ENCODE measurements at regions not wholly inside any gene's neighbourhood (a gene's known extent, or its start where the extent isn't known, plus 50 kb on each side); places are given as distances from the start of the nearest gene placed in this dataset.

- H3K9ac ChIP-seq (ENCODE audit: extremely low read depth, insufficient read length, low read length): no peak overlapping the region
- peak overlapping the region; percentile 30 for H2BK20ac ChIP-seq (ENCODE audit: low read depth, low read length, poor library complexity, severe bottlenecking)
- H4K91ac ChIP-seq (ENCODE audit: insufficient read length, low read depth, low read length): no peak overlapping the region
- no peak overlapping the region for H4K5ac ChIP-seq (ENCODE audit: insufficient read length, low read depth, low read length)
- no peak overlapping the region for H3K18ac ChIP-seq (ENCODE audit: insufficient read length, low read depth, low read length)
- H3K4ac ChIP-seq (ENCODE audit: low read depth, low read length): no peak overlapping the region
- no peak overlapping the region for H2BK12ac ChIP-seq (ENCODE audit: insufficient read length, low read depth, low read length)
- peaks cover 9% of the 10 kb centered on the region; the same call in 1 of the 2 replicates for H3K4me1 ChIP-seq (ENCODE audit: insufficient read depth, low read length)
- Mint-ChIP-seq H3K9me3 (peaks cover 0 to 2% of the 10 kb centered on the region in 2 experiments; a peak in 3 of 5 replicates), H3K36me3 (ENCODE audit: insufficient read depth in 1 of 3, low read depth in 3 of 3) (peaks cover 2 to 21% (median 6%) of the 10 kb centered on the region in 3 experiments; a peak in 5 of 7 replicates), H3K27me3 (ENCODE audit: low read depth) (no peaks in the 10 kb centered on the region; the same call in 1 of the 2 replicates), H3K4me3 (no peak overlapping the region), H3K4me1 (peaks cover 58 to 67% of the 10 kb centered on the region in 2 experiments), H3K27ac (peak overlapping the region; percentile 59 to 87 (median 85); a peak in 6 of 7 replicates)
- no peak overlapping the region for H3K4me2 ChIP-seq (ENCODE audit: insufficient read depth, insufficient read length, low read length)
- H4K20me1 ChIP-seq (ENCODE audit: control insufficient read depth, insufficient read depth, insufficient read length): no peaks in the 10 kb centered on the region
- H4K8ac ChIP-seq (replicated peaks; ENCODE audit: insufficient read length, low read depth, low read length): no peak overlapping the region
- no peaks in the 10 kb centered on the region for H3K27me3 ChIP-seq (ENCODE audit: insufficient read depth, low read length)
- TF ChIP-seq CTCF (conservative IDR thresholded peaks at IDR 0.05): no peak
- H3K56ac ChIP-seq (ENCODE audit: insufficient read length, low read depth, low read length): no peak overlapping the region
- DNase-seq: no peak
- no peaks in the 10 kb centered on the region for H3K79me2 ChIP-seq (ENCODE audit: insufficient read depth, low read length)
- H2BK120ac ChIP-seq (ENCODE audit: low read depth, low read length, poor library complexity, severe bottlenecking): no peak overlapping the region
- H2BK15ac ChIP-seq (ENCODE audit: low read depth, low read length): no peak overlapping the region
- H3K14ac ChIP-seq (ENCODE audit: insufficient read depth, low read length): no peak overlapping the region
- no peak overlapping the region for H3K27ac ChIP-seq (ENCODE audit: insufficient read length, low read depth, low read length)
- WGBS (ENCODE audit: extremely low coverage, insufficient read length, low lambda C conversion rate): no CpG with 5 or more reads among the region's 3 CpGs
- no peak overlapping the region for H2AK5ac ChIP-seq (ENCODE audit: insufficient read length, low read length)
- no peak overlapping the region for H3T11ph ChIP-seq (ENCODE audit: low read length)
- no peak overlapping the region for H2AFZ ChIP-seq (ENCODE audit: low read length)
- H3K9me3 ChIP-seq (ENCODE audit: control insufficient read depth, low read depth, low read length): no peaks in the 10 kb centered on the region
- H3K79me1 ChIP-seq (ENCODE audit: insufficient read depth, low read depth, low read length, poor library complexity, severe bottlenecking): no peaks in the 10 kb centered on the region
- no peak overlapping the region for H2BK5ac ChIP-seq (ENCODE audit: insufficient read length, low read length)
- no peak overlapping the region for H3K23ac ChIP-seq (ENCODE audit: insufficient read length, low read depth, low read length)
- H3K23me2 ChIP-seq (ENCODE audit: insufficient read length, low read depth, low read length, poor library complexity, severe bottlenecking): no peaks in the 10 kb centered on the region
These were observed 226.9 kb upstream of the SPOPL start for GRCh38 chr2:138274421-138275291.

Measured in H9 (cell line).